SU-DHL-6 (cell line): ENCODE measurements at regions not wholly inside any gene's neighbourhood (a gene's known extent, or its start where the extent isn't known, plus 50 kb on each side); places are given as distances from the start of the nearest gene placed in this dataset.

Experiments used
- H2AFZ ChIP-seq: fragments of 200-600 bp; sonication (generic); 2 replicates; pipeline ENCODE4 v1.6.1; 2014; ENCODE audit warnings: low read depth, mild to moderate bottlenecking, moderate library complexity, mixed read lengths, antibody characterized with exemption, low read length; ENCODE audit not compliant: severe bottlenecking
- H3F3A ChIP-seq: fragments of 200-600 bp; shearing (Covaris generic); 2 replicates; pipeline ENCODE4 v1.6.0; 2016; ENCODE audit warnings: antibody characterized with exemption, mild to moderate bottlenecking; ENCODE audit not compliant: insufficient read depth
- H3K27ac ChIP-seq: fragments of 200-600 bp; sonication (generic); 2 replicates; pipeline ENCODE4 v1.5.1; 2016; ENCODE audit warnings: low read depth, mild to moderate bottlenecking, low read length, moderate library complexity, mixed read lengths
- H3K27me3 ChIP-seq: fragments of 200-600 bp; sonication (generic), shearing (Covaris generic); 2 replicates; pipeline ENCODE4 v1.6.0; 2014; ENCODE audit warnings: mild to moderate bottlenecking, low read length
- H3K36me3 ChIP-seq: fragments of 200-600 bp; sonication (generic); 2 replicates; pipeline ENCODE4 v1.6.1; 2014; ENCODE audit warnings: mild to moderate bottlenecking, low read length, mixed read lengths
- H3K4me2 ChIP-seq: fragments of 300-600, 200-600 bp; shearing (Covaris generic), sonication (generic); 2 replicates; pipeline ENCODE4 v1.6.0; 2014; ENCODE audit warnings: low read length, low read depth, mild to moderate bottlenecking; ENCODE audit not compliant: poor library complexity, severe bottlenecking
- H3K4me3 ChIP-seq: fragments of 200-600 bp; sonication (generic); 2 replicates; pipeline ENCODE4 v1.5.1; 2014; ENCODE audit warnings: antibody characterized with exemption, low read length, mild to moderate bottlenecking, mixed read lengths; ENCODE audit not compliant: insufficient read depth, poor library complexity, severe bottlenecking
- H3K79me2 ChIP-seq: fragments of 200-600 bp; sonication (generic); 2 replicates; pipeline ENCODE4 v1.6.1; 2014; ENCODE audit warnings: mild to moderate bottlenecking, low read length, moderate library complexity; ENCODE audit not compliant: insufficient read depth
- H3K9ac ChIP-seq: fragments of 200-600 bp; sonication (generic); 2 replicates; pipeline ENCODE4 v1.7.0; 2014; ENCODE audit warnings: mild to moderate bottlenecking, low read length
- H3K9me2 ChIP-seq: fragments of 200-600 bp; sonication (generic); replicated peaks from 2 replicates; pipeline ENCODE4 v1.6.1; 2014; ENCODE audit warnings: low read length; ENCODE audit not compliant: insufficient read depth
- H3K9me3 ChIP-seq: fragments of 200-600 bp; sonication (generic); 2 replicates; pipeline ENCODE4 v1.6.1; 2014; ENCODE audit warnings: low read length, mixed read lengths; ENCODE audit not compliant: insufficient read depth
- H4K20me1 ChIP-seq: fragments of 200-600 bp; sonication (generic); 2 replicates; pipeline ENCODE4 v1.6.1; 2014; ENCODE audit warnings: low read depth, mild to moderate bottlenecking, antibody characterized with exemption, low read length, moderate library complexity, mixed read lengths
- CTCF ChIP-seq: fragments of 200-600 bp; sonication (generic); IDR thresholded peaks from one replicate; pipeline ENCODE4 v1.5.1; 2017; ENCODE audit warnings: antibody characterized with exemption, mild to moderate bottlenecking, low read length, moderate library complexity; ENCODE audit not compliant: insufficient read depth, poor library complexity, severe bottlenecking
- EZH2phosphoT487 ChIP-seq: fragments of 200-600 bp; sonication (generic), shearing (Covaris generic); conservative IDR thresholded peaks from 2 replicates; pipeline ENCODE4 v1.6.1; 2018; ENCODE audit warnings: mild to moderate bottlenecking, antibody characterized with exemption, low read length, moderate library complexity, mixed read lengths

GRCh38 chr7:47031786-47032535 is 550.0 kb downstream of the TNS3 start:
- H3K4me2 ChIP-seq: no peak overlapping the region
- H3F3A ChIP-seq: no peaks in the 10 kb centered on the region
- H2AFZ ChIP-seq: no peak overlapping the region
- no peak overlapping the region for H3K9ac ChIP-seq
- no peaks in the 10 kb centered on the region for H3K36me3 ChIP-seq
- TF ChIP-seq CTCF: no peak
- TF ChIP-seq EZH2phosphoT487: no peak
- no peaks in the 10 kb centered on the region for H3K27me3 ChIP-seq
- no peaks in the 10 kb centered on the region for H3K79me2 ChIP-seq
- no peaks in the 10 kb centered on the region for H3K9me2 ChIP-seq
- H3K4me3 ChIP-seq: no peak overlapping the region
- no peak overlapping the region for H3K27ac ChIP-seq
- no peaks in the 10 kb centered on the region for H4K20me1 ChIP-seq
- no peaks in the 10 kb centered on the region for H3K9me3 ChIP-seq

GRCh38 chr7:47028284-47028683 is 553.6 kb downstream of the TNS3 start:
- no peaks in the 10 kb centered on the region for H3K79me2 ChIP-seq
- no peaks in the 10 kb centered on the region for H3K36me3 ChIP-seq
- H3K9me3 ChIP-seq: no peaks in the 10 kb centered on the region
- no peaks in the 10 kb centered on the region for H3K27me3 ChIP-seq
- no peak overlapping the region for H3K9ac ChIP-seq
- H2AFZ ChIP-seq: no peak overlapping the region
- TF ChIP-seq CTCF (no peak), EZH2phosphoT487 (no peak)
- H3K4me2 ChIP-seq: no peak overlapping the region
- no peak overlapping the region for H3K27ac ChIP-seq
- H3F3A ChIP-seq: no peaks in the 10 kb centered on the region
- H3K9me2 ChIP-seq: no peaks in the 10 kb centered on the region
- no peak overlapping the region for H3K4me3 ChIP-seq
- no peaks in the 10 kb centered on the region for H4K20me1 ChIP-seq

GRCh38 chr7:47027695-47028240 is 554.1 kb downstream of the TNS3 start:
- Histone ChIP-seq H2AFZ (no peak overlapping the region), H4K20me1 (no peaks in the 10 kb centered on the region), H3K79me2 (no peaks in the 10 kb centered on the region), H3K9me3 (no peaks in the 10 kb centered on the region), H3K27me3 (no peaks in the 10 kb centered on the region), H3K9me2 (no peaks in the 10 kb centered on the region), H3K4me2 (no peak overlapping the region), H3K27ac (no peak overlapping the region), H3K9ac (no peak overlapping the region), H3K4me3 (no peak overlapping the region), H3K36me3 (no peaks in the 10 kb centered on the region), H3F3A (no peaks in the 10 kb centered on the region)
- TF ChIP-seq CTCF: no peak
- no peak for TF ChIP-seq EZH2phosphoT487
